RPMI8226 (cell line): ENCODE measurements at regions not wholly inside any gene's neighbourhood (a gene's known extent, or its start where the extent isn't known, plus 50 kb on each side); places are given as distances from the start of the nearest gene placed in this dataset.
"Not testable (repeated sequence)": the region's sequence is repeated elsewhere in the genome, so short reads cannot be mapped to it uniquely, and the experiment has no call there.

Source experiments
- DNase-seq: peaks from one replicate; pipeline ENCODE4 v3.0.0-alpha.2; 2015

- DNase-seq: no peak
Measured at GRCh38 chr17:83192161-83192788, 112.9 kb downstream of the METRNL start.

DNA sequence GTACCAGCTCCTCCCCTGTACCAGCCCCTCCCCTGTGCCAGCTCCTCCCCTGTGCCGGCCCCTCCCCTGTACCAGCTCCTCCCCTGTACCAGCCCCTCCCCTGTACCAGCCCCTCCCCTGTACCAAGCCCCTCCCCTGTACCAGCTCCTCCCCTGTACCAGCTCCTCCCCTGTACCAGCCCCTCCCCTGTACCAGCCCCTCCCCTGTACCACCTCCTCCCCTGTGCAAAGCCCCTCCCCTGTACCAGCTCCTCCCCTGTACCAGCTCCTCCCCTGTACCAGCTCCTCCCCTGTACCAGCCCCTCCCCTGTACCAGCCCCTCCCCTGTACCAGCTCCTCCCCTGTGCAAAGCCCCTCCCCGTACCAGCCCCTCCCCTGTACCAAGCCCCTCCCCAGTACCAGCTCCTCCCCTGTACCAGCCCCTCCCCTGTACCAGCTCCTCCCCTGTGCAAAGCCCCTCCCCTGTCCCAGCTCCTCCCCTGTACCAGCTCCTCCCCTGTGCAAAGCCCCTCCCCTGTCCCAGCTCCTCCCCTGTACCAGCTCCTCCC is 113.5 kb downstream of the METRNL start:
- DNase-seq: not testable (repeated sequence)

DNA sequence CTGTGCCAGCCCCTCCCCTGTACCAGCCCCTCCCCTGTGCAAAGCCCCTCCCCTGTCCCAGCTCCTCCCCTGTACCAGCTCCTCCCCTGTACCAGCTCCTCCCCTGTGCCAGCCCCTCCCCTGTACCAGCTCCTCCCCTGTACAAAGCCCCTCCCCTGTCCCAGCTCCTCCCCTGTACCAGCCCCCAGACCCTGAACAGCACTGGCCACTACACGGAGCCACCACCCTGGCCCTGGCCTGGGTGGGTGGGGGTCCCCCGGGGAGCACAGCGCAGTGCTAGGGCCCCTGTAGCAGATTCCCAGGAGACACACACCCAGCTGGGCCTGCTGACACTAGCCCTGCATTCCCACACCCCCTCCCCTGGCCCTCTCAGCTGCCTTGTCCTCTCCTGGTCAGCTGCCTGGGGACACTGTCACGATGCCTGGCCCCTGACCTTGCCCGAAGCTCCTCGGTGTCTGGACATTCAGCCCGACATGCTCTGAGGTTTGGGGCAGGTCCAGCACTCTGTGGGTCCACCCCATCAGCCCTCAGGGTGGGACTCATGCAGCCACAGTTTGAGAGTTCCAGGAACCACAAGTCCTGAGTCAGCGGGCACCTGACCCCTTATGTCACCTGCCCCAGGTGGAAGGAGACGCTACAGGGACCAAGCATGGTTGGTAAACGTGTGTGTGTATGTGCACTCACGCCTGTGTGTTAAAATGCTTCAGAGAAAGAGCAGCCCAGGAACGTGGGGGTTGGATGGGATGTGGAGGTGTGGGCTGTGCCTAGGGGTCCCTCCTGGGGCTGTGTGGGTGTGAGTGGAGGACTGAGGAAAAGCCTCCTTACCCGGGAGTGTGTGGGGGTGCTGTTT is 114.2 kb downstream of the METRNL start:
- peak; percentile 85 for DNase-seq

DNA sequence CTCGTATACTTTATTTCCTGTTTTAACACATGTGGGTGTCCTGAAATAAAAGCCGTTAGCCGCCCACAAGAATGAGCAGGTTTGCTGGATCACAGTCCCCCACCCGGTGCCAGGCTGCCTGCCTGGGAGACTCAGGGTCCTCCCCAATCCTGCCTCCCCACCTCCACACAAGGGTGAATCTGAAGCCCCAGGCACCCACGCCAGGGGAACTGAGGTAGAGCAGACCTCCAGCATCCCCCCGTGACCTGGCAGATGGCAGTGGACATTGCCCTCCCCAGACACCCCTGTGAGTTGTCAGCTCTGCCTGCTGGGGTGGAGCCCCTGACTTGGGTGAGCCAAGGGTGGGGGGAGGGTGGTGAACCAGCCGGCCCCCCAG is 114.8 kb downstream of the METRNL start:
- DNase-seq: no peak

- no peak for DNase-seq
Measured at GRCh38 chr17:83194761-83195329, 115.4 kb downstream of the METRNL start.

GRCh38 chr17:83195330-83196023 is 116.1 kb downstream of the METRNL start:
- DNase-seq: no peak

DNA sequence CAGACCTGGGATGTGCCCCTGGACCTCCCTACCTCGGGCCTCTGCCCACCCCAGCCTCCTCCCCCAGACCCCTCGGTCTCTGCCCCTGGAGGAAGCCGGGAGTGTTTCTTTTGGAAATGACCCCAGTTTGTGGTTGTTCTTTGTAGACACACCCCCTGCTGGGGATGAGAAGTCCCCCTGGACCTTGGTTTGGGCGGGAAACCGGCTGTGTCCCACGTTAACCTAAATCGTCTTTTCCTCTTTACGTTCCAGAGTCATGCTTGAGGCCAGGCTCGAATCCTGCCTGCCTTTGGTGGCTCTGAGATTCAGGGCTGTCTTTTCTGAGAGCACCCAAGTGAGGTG is 116.6 kb downstream of the METRNL start:
- DNase-seq: no peak

DNA sequence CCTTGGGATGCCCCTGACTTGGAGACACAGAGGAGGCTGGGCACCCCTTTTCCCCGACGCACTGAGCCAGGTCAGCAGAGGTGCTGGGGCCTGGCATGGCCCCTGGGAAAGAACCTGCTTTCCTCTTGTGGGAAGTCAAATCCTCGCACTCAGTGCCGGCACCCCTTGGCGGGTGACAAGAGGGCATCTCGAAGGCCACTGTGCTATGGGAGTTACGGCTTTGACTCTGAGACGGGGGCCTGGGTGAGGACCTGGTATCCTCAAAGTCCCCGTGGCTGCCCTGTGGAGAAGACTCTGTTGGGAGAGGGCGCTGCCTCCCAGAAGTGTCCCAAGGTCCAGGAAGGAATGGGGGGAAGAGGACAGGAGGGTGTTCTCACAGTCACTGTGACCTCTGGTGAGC is 117.0 kb downstream of the METRNL start:
- no peak for DNase-seq

GRCh38 chr17:83196973-83197880 is 117.8 kb downstream of the METRNL start:
- DNase-seq: no peak

GRCh38 chr17:83198366-83199341 is 119.2 kb downstream of the METRNL start:
- peak; percentile 56 for DNase-seq

- peak; percentile 68 for DNase-seq
Measured at GRCh38 chr17:83199500-83200201, 120.2 kb downstream of the METRNL start.

GRCh38 chr17:83200231-83200699 is 120.9 kb downstream of the METRNL start:
- peak; percentile 92 for DNase-seq

GRCh38 chr17:83200751-83201150 is 121.3 kb downstream of the METRNL start:
- DNase-seq: no peak

DNA sequence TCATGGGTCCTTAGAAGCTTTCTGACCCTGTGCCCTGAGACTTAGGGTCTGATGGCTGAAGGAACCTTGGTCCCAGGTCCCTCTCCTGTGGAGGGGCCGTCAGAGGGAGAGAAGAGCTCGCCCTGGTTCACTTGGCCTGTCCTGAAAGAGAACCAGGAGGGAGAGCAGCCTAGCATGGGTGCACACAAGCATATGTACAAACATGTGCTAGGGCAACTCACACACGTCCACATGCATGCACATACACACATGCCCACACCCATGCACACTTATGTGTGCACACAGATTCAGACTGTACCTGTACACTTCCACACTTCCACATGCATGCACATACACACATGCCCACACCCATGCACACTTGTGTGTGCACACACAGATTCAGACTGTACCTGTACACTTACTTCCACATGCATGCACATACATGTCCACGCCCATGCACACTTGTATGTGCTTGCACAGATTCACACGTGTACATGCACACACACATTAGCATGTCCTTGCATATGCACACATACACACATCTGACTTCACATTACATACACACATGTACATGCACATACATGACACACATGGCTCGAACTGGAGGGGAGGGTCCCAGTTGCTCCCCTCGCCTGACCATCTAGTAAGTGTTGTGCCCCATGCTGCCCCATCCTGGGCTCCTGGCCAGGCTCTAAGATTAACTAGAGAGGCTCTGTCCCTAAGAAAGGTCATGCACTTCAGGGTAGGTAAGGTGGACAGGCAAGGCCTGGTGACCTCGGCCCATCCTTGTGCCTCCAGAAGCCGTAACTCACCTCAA is 122.0 kb downstream of the METRNL start:
- DNase-seq: no peak

GRCh38 chr17:83202002-83203000 is 122.9 kb downstream of the METRNL start:
- no peak for DNase-seq

DNA sequence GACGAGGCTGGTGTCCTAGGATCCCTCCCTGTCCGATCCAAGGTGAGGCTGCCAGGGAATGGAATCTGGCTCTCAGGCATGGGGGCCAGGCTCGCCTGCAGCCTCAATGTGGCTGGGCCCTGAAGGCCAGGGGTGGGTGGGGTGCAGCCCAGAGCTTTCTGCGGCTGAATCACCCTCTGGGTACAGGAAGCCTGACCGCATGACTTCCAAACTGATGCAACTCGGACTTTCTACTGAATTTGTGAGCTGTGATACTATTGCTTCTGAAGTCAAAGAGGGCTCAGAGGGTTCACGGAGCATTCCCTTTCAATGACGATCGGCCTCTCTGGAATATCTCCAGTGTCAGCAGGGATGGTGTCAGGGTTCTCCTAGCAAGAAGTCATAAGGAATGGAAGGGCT is 123.7 kb downstream of the METRNL start:
- DNase-seq: no peak

DNA sequence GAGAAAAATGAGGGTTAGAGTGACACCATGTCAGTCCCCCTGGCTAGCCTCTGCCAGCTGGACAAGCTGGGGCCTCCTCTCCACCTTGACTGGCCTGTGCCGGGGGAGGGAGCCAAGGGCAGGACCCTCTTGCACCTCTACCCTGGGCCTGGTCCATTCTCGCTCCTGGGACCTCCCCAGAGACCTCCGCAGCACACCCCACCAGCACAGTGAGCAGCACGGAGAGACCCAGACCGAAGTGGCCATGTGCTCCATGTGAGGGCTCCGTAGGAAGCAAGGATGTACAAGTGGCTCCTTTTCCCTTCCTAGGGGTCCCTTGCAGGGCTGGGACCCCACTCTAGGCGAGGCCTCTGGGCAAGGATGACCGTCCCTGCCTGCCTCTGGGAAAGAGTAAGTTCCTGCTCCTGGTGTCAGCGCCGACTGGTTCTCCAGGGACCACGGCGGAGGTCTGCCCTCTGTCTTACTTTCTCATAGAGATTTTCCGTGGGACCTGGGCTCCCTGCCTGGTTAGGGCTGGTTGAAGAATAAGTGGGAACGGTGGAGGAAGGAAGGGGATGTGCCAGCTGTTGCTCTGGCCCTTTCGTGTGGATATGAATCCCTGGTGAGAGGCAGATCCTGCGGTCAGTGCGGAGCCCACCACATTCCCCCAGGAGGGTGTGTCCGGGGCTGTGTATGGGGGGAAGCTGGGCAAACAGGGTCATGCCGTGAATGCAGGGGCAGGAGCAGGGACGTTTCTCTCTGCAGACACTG is 124.2 kb downstream of the METRNL start:
- no peak for DNase-seq
